SK-N-SH (cell line): ENCODE measurements at regions not wholly inside any gene's neighbourhood (a gene's known extent, or its start where the extent isn't known, plus 50 kb on each side); places are given as distances from the start of the nearest gene placed in this dataset.

Experiments
- CTCF ChIA-PET: fragments of 300-600, 350-600 bp; formaldehyde crosslinking; extraction: SDS; loops from one replicate; lab custom pipeline; 2021; lab: Yijun Ruan, JAX
- POLR2A ChIA-PET: fragments of 350-600 bp; sonication (Branson Sonifier 250); formaldehyde crosslinking; extraction: SDS; loops from one replicate; lab custom pipeline; 2020; ENCODE audit warnings: antibody characterized with exemption, inconsistent platforms; lab: Yijun Ruan, JAX
- DNase-seq: peaks from one replicate; pipeline ENCODE4 v3.0.0; 2012
- H2AFZ ChIP-seq: fragments of 200-600 bp; sonication (generic); 2 replicates; pipeline ENCODE4 v1.8.1; 2016; ENCODE audit warnings: antibody characterized with exemption, mild to moderate bottlenecking, low read depth
- H3F3A ChIP-seq: fragments of 200-600 bp; sonication (generic); replicated peaks from 2 replicates; pipeline ENCODE3; 2016; ENCODE audit warnings: antibody characterized with exemption, mild to moderate bottlenecking; ENCODE audit not compliant: insufficient read depth
- H3K27ac ChIP-seq, 2 experiments: fragments of 200-500 bp in 1 of 2; fragments of 200-600 bp in 1 of 2; sonication (Bioruptor generic) in 1 of 2; sonication (generic), shearing (Covaris generic) in 1 of 2; 2 replicates each; pipeline versions ENCODE4 v1.5.1 to v1.6.1; 2014 to 2016; ENCODE audit warnings: low read depth in 2 of 2, inconsistent platforms in 1 of 2, low read length in 1 of 2, mild to moderate bottlenecking in 1 of 2, mixed read lengths in 1 of 2
- H3K27me3 ChIP-seq: fragments of 200-600 bp; sonication (generic), shearing (Covaris generic); 2 replicates; pipeline ENCODE4 v1.6.1; 2016; ENCODE audit warnings: mixed run types; ENCODE audit not compliant: insufficient read depth
- H3K36me3 ChIP-seq, 2 experiments: fragments of 200-500 bp in 1 of 2; fragments of 200-600 bp in 1 of 2; sonication (Bioruptor generic) in 1 of 2; sonication (generic) in 1 of 2; replicated peaks in 1 of 2; 2 replicates each; pipeline versions ENCODE3 to v1.5.1; 2014 to 2016; ENCODE audit warnings: low read length in 1 of 2, mild to moderate bottlenecking in 1 of 2; ENCODE audit not compliant: insufficient read depth in 2 of 2, control insufficient read depth in 1 of 2
- H3K4me1 ChIP-seq, 2 experiments: fragments of 200-500 bp in 1 of 2; fragments of 200-600 bp in 1 of 2; sonication (Bioruptor generic) in 1 of 2; sonication (generic), shearing (Covaris generic) in 1 of 2; 2 replicates each; pipeline versions ENCODE4 v1.5.1 to v1.6.1; 2014 to 2016; ENCODE audit warnings: low read depth in 1 of 2, low read length in 1 of 2, mixed run types in 1 of 2; ENCODE audit not compliant: insufficient read depth in 2 of 2, control insufficient read depth in 1 of 2
- H3K4me2 ChIP-seq: fragments of 200-600 bp; sonication (generic), shearing (Covaris generic); 2 replicates; pipeline ENCODE4 v1.6.1; 2017; ENCODE audit warnings: mixed run types
- H3K4me3 ChIP-seq, 2 experiments: fragments of 200-500 bp in 1 of 2; fragments of 200-600 bp in 1 of 2; sonication (Bioruptor generic) in 1 of 2; sonication (generic), shearing (Covaris generic) in 1 of 2; 2 replicates each; pipeline versions ENCODE4 v1.5.1 to v1.8.1; 2014 to 2016; ENCODE audit warnings: low read depth in 2 of 2, inconsistent platforms in 1 of 2, low read length in 1 of 2, mild to moderate bottlenecking in 1 of 2, mixed read lengths in 1 of 2, moderate library complexity in 1 of 2
- H3K79me2 ChIP-seq: fragments of 200-600 bp; sonication (generic); 2 replicates; pipeline ENCODE4 v1.8.1; 2017; ENCODE audit warnings: mild to moderate bottlenecking; ENCODE audit not compliant: insufficient read depth
- H3K9ac ChIP-seq: fragments of 200-600 bp; sonication (generic); 2 replicates; pipeline ENCODE4 v1.6.1; 2017; ENCODE audit warnings: mixed run types
- H3K9me2 ChIP-seq: fragments of 200-600 bp; sonication (generic); 2 replicates; pipeline ENCODE4 v1.6.1; 2017; ENCODE audit warnings: mixed run types
- H3K9me3 ChIP-seq: fragments of 200-600 bp; sonication (generic); 2 replicates; pipeline ENCODE4 v1.6.1; 2017; ENCODE audit warnings: mixed run types, mild to moderate bottlenecking, moderate library complexity
- H4K20me1 ChIP-seq: fragments of 200-600 bp; sonication (generic); 2 replicates; pipeline ENCODE4 v1.6.1; 2017; ENCODE audit warnings: mild to moderate bottlenecking, mixed run types; ENCODE audit not compliant: insufficient read depth
- CHD2 ChIP-seq: fragments of 150-350 bp; IDR thresholded peaks from 2 replicates; pipeline ENCODE4 v1.6.1; 2018; ENCODE audit warnings: low read length; ENCODE audit not compliant: partially characterized antibody
- ELF1 ChIP-seq: IDR thresholded peaks from 2 replicates; pipeline ENCODE4 v1.4.0; 2012
- EP300 ChIP-seq, 2 experiments: IDR thresholded peaks; 2 replicates each; pipeline versions ENCODE4 v1.4.0 to v1.6.1; 2012; ENCODE audit warnings: borderline replicate concordance in 1 of 2, low read depth in 1 of 2, low read length in 1 of 2
- EZH2phosphoT487 ChIP-seq: fragments of 200-600 bp; sonication (generic); IDR thresholded peaks from 2 replicates; pipeline ENCODE4 v1.6.1; 2017; ENCODE audit warnings: low read depth, mixed run types, mild to moderate bottlenecking, antibody characterized with exemption, moderate library complexity, borderline replicate concordance
- FOSL2 ChIP-seq: IDR thresholded peaks from 2 replicates; pipeline ENCODE4 v1.4.0; 2012; ENCODE audit warnings: low read depth, mild to moderate bottlenecking, moderate library complexity, borderline replicate concordance
- FOXJ3 ChIP-seq: sonication (generic); formaldehyde crosslinking; IDR thresholded peaks from 2 replicates; pipeline ENCODE4 v1.5.1; 2020; ENCODE audit warnings: mild to moderate bottlenecking, missing genetic modification reagents
- FOXM1 ChIP-seq: IDR thresholded peaks from 2 replicates; pipeline ENCODE4 v1.4.0; 2012; ENCODE audit warnings: low read depth, mild to moderate bottlenecking
- GABPA ChIP-seq: IDR thresholded peaks from 2 replicates; pipeline ENCODE4 v1.4.0; 2012; ENCODE audit warnings: low read depth, mild to moderate bottlenecking
- MEF2A ChIP-seq: IDR thresholded peaks from 2 replicates; pipeline ENCODE4 v1.4.0; 2012; ENCODE audit warnings: low read depth, borderline replicate concordance
- NRF1 ChIP-seq: IDR thresholded peaks from 2 replicates; pipeline ENCODE4 v1.6.1; 2012; ENCODE audit warnings: low read depth, mild to moderate bottlenecking, low read length
- RCOR1 ChIP-seq: fragments of 150-350 bp; IDR thresholded peaks from 2 replicates; pipeline ENCODE4 v1.6.1; 2017; ENCODE audit warnings: antibody characterized with exemption, low read length
- RFX5 ChIP-seq: IDR thresholded peaks from 2 replicates; pipeline ENCODE4 v1.6.1; 2012; ENCODE audit warnings: mild to moderate bottlenecking, improper control_type of control experiment, low read length
- SIN3A ChIP-seq: IDR thresholded peaks from 2 replicates; pipeline ENCODE4 v1.6.1; 2012; ENCODE audit warnings: low read depth, mild to moderate bottlenecking, low read length, moderate library complexity, borderline replicate concordance
- SMC3 ChIP-seq: IDR thresholded peaks from 2 replicates; pipeline ENCODE4 v1.6.1; 2012; ENCODE audit warnings: low read depth, low read length, improper control_type of control experiment
- TAF1 ChIP-seq: IDR thresholded peaks from 2 replicates; pipeline ENCODE4 v1.6.1; 2012; ENCODE audit warnings: low read depth, mild to moderate bottlenecking, low read length, moderate library complexity, borderline replicate concordance
- YY1 ChIP-seq: IDR thresholded peaks from 2 replicates; pipeline ENCODE4 v1.4.0; 2012; ENCODE audit warnings: low read depth, mild to moderate bottlenecking
- WGBS: methylation state at CpG from one replicate; pipeline ENCODE4 v1.1.6; 2017; ENCODE audit warnings: low lambda C conversion rate; 5-methylcytosine and 5-hydroxymethylcytosine counted together
- TF ChIP-seq, protein P1 (sequence below): IDR thresholded peaks from 2 replicates; pipeline ENCODE4 v1.6.1; 2012; ENCODE audit warnings: mild to moderate bottlenecking, low read depth, low read length, moderate library complexity
- TF ChIP-seq, protein P2 (sequence below): IDR thresholded peaks from 2 replicates; pipeline ENCODE4; 2012
- TF ChIP-seq, protein P3 (sequence below): fragments of 200-600 bp; sonication (generic); IDR thresholded peaks from 2 replicates; pipeline ENCODE4 v1.6.1; 2017; ENCODE audit warnings: antibody characterized with exemption, mild to moderate bottlenecking, moderate library complexity

GRCh38 chr14:29444216-29444615, 483.4 kb downstream of the PRKD1 start (continued):
- TF ChIP-seq, protein P1, sequence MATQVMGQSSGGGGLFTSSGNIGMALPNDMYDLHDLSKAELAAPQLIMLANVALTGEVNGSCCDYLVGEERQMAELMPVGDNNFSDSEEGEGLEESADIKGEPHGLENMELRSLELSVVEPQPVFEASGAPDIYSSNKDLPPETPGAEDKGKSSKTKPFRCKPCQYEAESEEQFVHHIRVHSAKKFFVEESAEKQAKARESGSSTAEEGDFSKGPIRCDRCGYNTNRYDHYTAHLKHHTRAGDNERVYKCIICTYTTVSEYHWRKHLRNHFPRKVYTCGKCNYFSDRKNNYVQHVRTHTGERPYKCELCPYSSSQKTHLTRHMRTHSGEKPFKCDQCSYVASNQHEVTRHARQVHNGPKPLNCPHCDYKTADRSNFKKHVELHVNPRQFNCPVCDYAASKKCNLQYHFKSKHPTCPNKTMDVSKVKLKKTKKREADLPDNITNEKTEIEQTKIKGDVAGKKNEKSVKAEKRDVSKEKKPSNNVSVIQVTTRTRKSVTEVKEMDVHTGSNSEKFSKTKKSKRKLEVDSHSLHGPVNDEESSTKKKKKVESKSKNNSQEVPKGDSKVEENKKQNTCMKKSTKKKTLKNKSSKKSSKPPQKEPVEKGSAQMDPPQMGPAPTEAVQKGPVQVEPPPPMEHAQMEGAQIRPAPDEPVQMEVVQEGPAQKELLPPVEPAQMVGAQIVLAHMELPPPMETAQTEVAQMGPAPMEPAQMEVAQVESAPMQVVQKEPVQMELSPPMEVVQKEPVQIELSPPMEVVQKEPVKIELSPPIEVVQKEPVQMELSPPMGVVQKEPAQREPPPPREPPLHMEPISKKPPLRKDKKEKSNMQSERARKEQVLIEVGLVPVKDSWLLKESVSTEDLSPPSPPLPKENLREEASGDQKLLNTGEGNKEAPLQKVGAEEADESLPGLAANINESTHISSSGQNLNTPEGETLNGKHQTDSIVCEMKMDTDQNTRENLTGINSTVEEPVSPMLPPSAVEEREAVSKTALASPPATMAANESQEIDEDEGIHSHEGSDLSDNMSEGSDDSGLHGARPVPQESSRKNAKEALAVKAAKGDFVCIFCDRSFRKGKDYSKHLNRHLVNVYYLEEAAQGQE: no peak
- TF ChIP-seq RCOR1 (no peak), EP300 (IDR thresholded peaks at IDR 0.05; ENCODE audit: borderline replicate concordance in 1 of 2, low read depth in 1 of 2, low read length in 1 of 2) (no peak), GABPA (no peak), SIN3A (no peak), YY1 (no peak), FOXM1 (no peak), RFX5 (no peak)
- TF ChIP-seq, protein P2, sequence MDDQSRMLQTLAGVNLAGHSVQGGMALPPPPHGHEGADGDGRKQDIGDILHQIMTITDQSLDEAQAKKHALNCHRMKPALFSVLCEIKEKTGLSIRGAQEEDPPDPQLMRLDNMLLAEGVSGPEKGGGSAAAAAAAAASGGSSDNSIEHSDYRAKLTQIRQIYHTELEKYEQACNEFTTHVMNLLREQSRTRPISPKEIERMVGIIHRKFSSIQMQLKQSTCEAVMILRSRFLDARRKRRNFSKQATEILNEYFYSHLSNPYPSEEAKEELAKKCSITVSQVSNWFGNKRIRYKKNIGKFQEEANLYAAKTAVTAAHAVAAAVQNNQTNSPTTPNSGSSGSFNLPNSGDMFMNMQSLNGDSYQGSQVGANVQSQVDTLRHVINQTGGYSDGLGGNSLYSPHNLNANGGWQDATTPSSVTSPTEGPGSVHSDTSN: no peak

GRCh38 chr14:29444805-29445204, 482.8 kb downstream of the PRKD1 start:
- Histone ChIP-seq H3K9me3 (no peaks in the 10 kb centered on the region), H3K4me2 (no peak overlapping the region), H3K79me2 (no peaks in the 10 kb centered on the region), H4K20me1 (no peaks in the 10 kb centered on the region), H3K27ac (no peak overlapping the region), H3K9ac (no peak overlapping the region), H3K9me2 (no peaks in the 10 kb centered on the region), H3K4me3 (no peak overlapping the region), H3F3A (no peaks in the 10 kb centered on the region), H2AFZ (no peak overlapping the region), H3K27me3 (peaks cover 23% of the 10 kb centered on the region; the same call in 1 of the 2 replicates), H3K4me1 (peaks cover 0 to 8% of the 10 kb centered on the region in 2 experiments; a peak in 1 of 4 replicates), H3K36me3 (no peaks in the 10 kb centered on the region)
- 20% methylated on average over 1 of the region's 1 CpG for WGBS
- TF ChIP-seq FOXM1 (no peak), CHD2 (no peak), TAF1 (no peak), MEF2A (no peak), SMC3 (no peak), EZH2phosphoT487 (no peak), RCOR1 (no peak), NRF1 (no peak), ELF1 (no peak), FOSL2 (no peak), SIN3A (no peak), FOXJ3 (CRISPR knock-in tag) (no peak), GABPA (no peak)
- TF ChIP-seq, protein P3, sequence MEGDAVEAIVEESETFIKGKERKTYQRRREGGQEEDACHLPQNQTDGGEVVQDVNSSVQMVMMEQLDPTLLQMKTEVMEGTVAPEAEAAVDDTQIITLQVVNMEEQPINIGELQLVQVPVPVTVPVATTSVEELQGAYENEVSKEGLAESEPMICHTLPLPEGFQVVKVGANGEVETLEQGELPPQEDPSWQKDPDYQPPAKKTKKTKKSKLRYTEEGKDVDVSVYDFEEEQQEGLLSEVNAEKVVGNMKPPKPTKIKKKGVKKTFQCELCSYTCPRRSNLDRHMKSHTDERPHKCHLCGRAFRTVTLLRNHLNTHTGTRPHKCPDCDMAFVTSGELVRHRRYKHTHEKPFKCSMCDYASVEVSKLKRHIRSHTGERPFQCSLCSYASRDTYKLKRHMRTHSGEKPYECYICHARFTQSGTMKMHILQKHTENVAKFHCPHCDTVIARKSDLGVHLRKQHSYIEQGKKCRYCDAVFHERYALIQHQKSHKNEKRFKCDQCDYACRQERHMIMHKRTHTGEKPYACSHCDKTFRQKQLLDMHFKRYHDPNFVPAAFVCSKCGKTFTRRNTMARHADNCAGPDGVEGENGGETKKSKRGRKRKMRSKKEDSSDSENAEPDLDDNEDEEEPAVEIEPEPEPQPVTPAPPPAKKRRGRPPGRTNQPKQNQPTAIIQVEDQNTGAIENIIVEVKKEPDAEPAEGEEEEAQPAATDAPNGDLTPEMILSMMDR: no peak
- CTCF ChIA-PET: interaction anchor here (1.1 kb wide), 1 partner anchor 8 kb away, joined by 4 read pairs; no protein-coding TSS in a partner anchor
- DNase-seq: no peak
- POLR2A ChIA-PET: no interaction called here
